BJ (cell line): ENCODE measurements at regions not wholly inside any gene's neighbourhood (a gene's known extent, or its start where the extent isn't known, plus 50 kb on each side); places are given as distances from the start of the nearest gene placed in this dataset.

Source experiments
- CTCF ChIA-PET: fragments of 350-600 bp; formaldehyde crosslinking; extraction: SDS; loops from one replicate; lab custom pipeline; 2021; ENCODE audit warnings: antibody characterized with exemption, inconsistent platforms; lab: Yijun Ruan, JAX
- POLR2A ChIA-PET: fragments of 300-600 bp; sonication (Branson Sonifier 250); formaldehyde crosslinking; extraction: SDS; loops from one replicate; lab custom pipeline; 2021; ENCODE audit warnings: antibody characterized with exemption; lab: Charles Lee
- DNase-seq: peaks from one replicate; pipeline ENCODE4 v3.0.0-alpha.2; 2011; ENCODE audit warnings: low read depth
- H3K27me3 ChIP-seq: 2 replicates; pipeline ENCODE4 v1.6.0; 2011; ENCODE audit warnings: low read length; ENCODE audit not compliant: control insufficient read depth, insufficient read depth
- H3K36me3 ChIP-seq: 2 replicates; pipeline ENCODE4 v1.5.1; 2011; ENCODE audit warnings: low read length; ENCODE audit not compliant: control insufficient read depth, insufficient read depth
- H3K4me3 ChIP-seq: 2 replicates; pipeline ENCODE4 v1.5.1; 2011; ENCODE audit warnings: low read depth, mild to moderate bottlenecking, control low read depth, low read length
- CTCF ChIP-seq: IDR thresholded peaks from 2 replicates; pipeline ENCODE4 v1.5.1; 2011; ENCODE audit warnings: low read depth, mild to moderate bottlenecking, control low read depth, inconsistent platforms, low read length, moderate library complexity; ENCODE audit not compliant: insufficient read depth

DNA sequence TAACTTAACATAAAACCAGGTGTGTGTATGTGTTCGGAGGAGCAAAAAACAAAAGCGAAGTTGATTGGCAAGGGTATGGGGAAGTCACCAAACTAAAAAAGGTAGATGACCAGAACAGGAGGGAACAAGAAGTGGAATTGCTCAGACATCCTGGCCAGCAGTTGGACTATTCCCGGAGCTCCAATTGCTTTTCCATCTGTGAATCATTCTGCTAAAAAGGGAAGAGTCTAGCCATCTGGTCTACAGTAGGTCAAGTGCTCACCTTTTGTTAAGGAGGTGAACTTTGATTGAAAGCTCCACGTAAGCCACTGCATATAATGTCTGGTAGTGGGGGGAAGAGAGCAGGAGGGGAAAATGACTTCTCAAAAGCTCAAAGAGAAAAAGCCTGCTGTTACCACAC is 50.0 kb upstream of the BET1 start:
- ChIA-PET CTCF (no interaction called here), POLR2A (no interaction called here)
- Histone ChIP-seq H3K27me3 (no peaks in the 10 kb centered on the region), H3K4me3 (no peak overlapping the region), H3K36me3 (no peaks in the 10 kb centered on the region)
- DNase-seq = no peak
- no peak for TF ChIP-seq CTCF

GRCh38 chr7:94055963-94056362 is 51.8 kb upstream of the BET1 start:
- H3K4me3 ChIP-seq = no peak overlapping the region
- no peak for DNase-seq
- TF ChIP-seq CTCF = no peak
- H3K36me3 ChIP-seq = no peaks in the 10 kb centered on the region
- ChIA-PET POLR2A (interaction anchor here (0.6 to 0.7 kb wide), 2 partner anchors 30 to 190 kb away, joined by 3 read pairs; no protein-coding TSS in a partner anchor), CTCF (no interaction called here)
- no peaks in the 10 kb centered on the region for H3K27me3 ChIP-seq

GRCh38 chr7:94056796-94057207 is 52.6 kb upstream of the BET1 start:
- no peak for TF ChIP-seq CTCF
- ChIA-PET CTCF (interaction anchor here (1.0 kb wide), 1 partner anchor 14 kb away, joined by 3 read pairs; no protein-coding TSS in a partner anchor), POLR2A (interaction anchor here (0.6 kb wide), 1 partner anchor 189 kb away, joined by 3 read pairs; no protein-coding TSS in a partner anchor)
- Histone ChIP-seq H3K36me3 (no peaks in the 10 kb centered on the region), H3K4me3 (no peak overlapping the region), H3K27me3 (no peaks in the 10 kb centered on the region)
- peak; percentile 62 for DNase-seq

DNA sequence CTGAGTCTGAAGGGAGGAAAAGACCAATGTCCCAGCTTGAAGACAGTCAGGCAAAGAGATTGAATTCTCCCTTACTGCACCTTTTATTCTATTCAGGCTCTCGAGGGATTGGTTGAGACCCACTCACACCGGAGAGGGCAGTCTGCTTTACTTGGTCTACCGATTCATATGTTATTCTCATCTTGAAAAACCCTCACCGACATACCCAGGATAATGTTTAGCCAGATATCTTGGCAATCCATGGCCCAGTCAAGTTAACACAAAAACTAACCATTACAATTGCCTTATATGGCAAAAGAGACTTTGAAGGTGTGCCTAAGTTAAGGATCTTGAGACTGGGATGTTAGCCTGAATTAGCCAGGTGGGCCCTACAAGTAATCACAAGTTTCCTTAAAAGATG is 53.8 kb upstream of the BET1 start:
- CTCF ChIA-PET = interaction anchor here (1.0 kb wide), 1 partner anchor 15 kb away, joined by 3 read pairs; no protein-coding TSS in a partner anchor
- POLR2A ChIA-PET = no interaction called here

GRCh38 chr7:94059746-94060145 is 55.6 kb upstream of the BET1 start:
- ChIA-PET CTCF (no interaction called here), POLR2A (no interaction called here)
- no peak for TF ChIP-seq CTCF
- no peak for DNase-seq
- H3K27me3 ChIP-seq = no peaks in the 10 kb centered on the region
- H3K4me3 ChIP-seq = no peak overlapping the region
- no peaks in the 10 kb centered on the region for H3K36me3 ChIP-seq

More for the DNA sequence above, 53.8 kb upstream of the BET1 start:
- H3K36me3 ChIP-seq = no peaks in the 10 kb centered on the region
- H3K4me3 ChIP-seq = no peak overlapping the region
- no peaks in the 10 kb centered on the region for H3K27me3 ChIP-seq
- no peak for DNase-seq
- no peak for TF ChIP-seq CTCF
